IPS DF 6.9 (cell line): ENCODE measurements at regions not wholly inside any gene's neighbourhood (a gene's known extent, or its start where the extent isn't known, plus 50 kb on each side); places are given as distances from the start of the nearest gene placed in this dataset.
"Not testable (repeated sequence)": the region's sequence is repeated elsewhere in the genome, so short reads cannot be mapped to it uniquely, and the experiment has no call there.

Experiments
- DNase-seq: peaks from one replicate; pipeline ENCODE4 v3.0.0-alpha.2; 2013; ENCODE audit warnings: low read depth, low spot score
- H3K27ac ChIP-seq: one replicate; pipeline ENCODE4 v1.5.1; 2013; ENCODE audit warnings: low read length, control low read depth
- H3K27me3 ChIP-seq: 2 replicates; pipeline ENCODE4 v1.6.1; 2013; ENCODE audit warnings: mild to moderate bottlenecking, low read length; ENCODE audit not compliant: control insufficient read depth, insufficient read depth
- H3K36me3 ChIP-seq: 2 replicates; pipeline ENCODE4 v1.6.1; 2013; ENCODE audit warnings: low read length; ENCODE audit not compliant: control insufficient read depth, insufficient read depth
- H3K4me1 ChIP-seq: 2 replicates; pipeline ENCODE4 v1.6.1; 2013; ENCODE audit warnings: low read length; ENCODE audit not compliant: control insufficient read depth, insufficient read depth
- H3K4me3 ChIP-seq: 2 replicates; pipeline ENCODE4 v1.5.1; 2013; ENCODE audit warnings: mild to moderate bottlenecking, low read length
- H3K9me3 ChIP-seq: 2 replicates; pipeline ENCODE4 v1.6.1; 2013; ENCODE audit warnings: low read length, inconsistent platforms; ENCODE audit not compliant: control insufficient read depth, insufficient read depth
- WGBS: extraction: QIAGEN DNeasy Blood & Tissue Kit; methylation state at CpG from one replicate; pipeline ENCODE4 v1.1.7; 2013; ENCODE audit warnings: mixed read lengths, missing lambda C conversion rate; ENCODE audit not compliant: insufficient read length, insufficient coverage; 5-methylcytosine and 5-hydroxymethylcytosine counted together

DNA sequence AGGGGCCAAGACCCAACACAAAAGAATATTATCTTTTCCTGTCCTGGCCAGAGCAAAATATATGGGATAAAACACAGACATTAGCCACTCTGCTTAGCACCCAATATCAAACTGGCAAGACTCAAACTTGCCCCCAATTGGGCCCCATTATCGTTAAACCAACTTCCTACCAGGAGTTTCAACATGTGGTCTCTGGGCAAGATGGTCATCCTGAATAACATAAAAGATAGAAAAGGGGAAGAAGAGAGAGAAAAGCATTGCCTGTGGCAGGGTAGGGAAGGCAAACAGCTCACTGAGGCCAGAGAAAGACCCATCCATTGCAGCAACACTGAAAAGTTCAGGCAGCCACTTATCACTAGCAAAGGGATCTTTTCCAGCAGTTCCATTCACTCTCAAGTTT, 502.1 kb downstream of the KIF2B start:
- no peaks in the 10 kb centered on the region for H3K4me1 ChIP-seq
- DNase-seq: no peak
- H3K36me3 ChIP-seq: no peaks in the 10 kb centered on the region
- no CpG with 5 or more reads among the region's 1 CpG for WGBS
- H3K4me3 ChIP-seq: no peak overlapping the region
- H3K9me3 ChIP-seq: no peaks in the 10 kb centered on the region; the same call in 1 of the 2 replicates
- no peak overlapping the region for H3K27ac ChIP-seq
- H3K27me3 ChIP-seq: no peaks in the 10 kb centered on the region

DNA sequence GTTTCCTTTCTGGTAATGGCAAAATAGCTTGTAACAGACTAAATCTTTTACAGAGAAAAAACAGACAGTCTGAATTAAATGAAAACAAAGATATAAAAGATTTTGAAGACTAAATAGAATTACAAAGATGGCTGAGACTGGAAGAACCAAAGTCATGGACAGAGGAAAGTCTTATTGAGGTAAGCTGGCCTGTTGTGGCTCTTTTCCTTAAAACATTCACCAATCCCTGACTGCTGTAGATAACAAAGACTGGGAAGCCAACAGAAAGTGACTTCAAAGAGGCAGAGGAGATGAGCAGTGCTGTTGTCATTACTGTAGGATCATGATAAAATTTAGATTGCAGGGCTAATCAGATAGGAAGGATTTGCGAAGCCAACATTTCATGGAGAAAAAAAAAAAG, 517.0 kb downstream of the KIF2B start:
- Histone ChIP-seq H3K27me3 (no peaks in the 10 kb centered on the region), H3K9me3 (no peaks in the 10 kb centered on the region), H3K27ac (no peak overlapping the region), H3K4me1 (no peaks in the 10 kb centered on the region), H3K4me3 (no peak overlapping the region), H3K36me3 (no peaks in the 10 kb centered on the region)
- no peak for DNase-seq
- WGBS: no CpG with 5 or more reads among the region's 1 CpG

DNA sequence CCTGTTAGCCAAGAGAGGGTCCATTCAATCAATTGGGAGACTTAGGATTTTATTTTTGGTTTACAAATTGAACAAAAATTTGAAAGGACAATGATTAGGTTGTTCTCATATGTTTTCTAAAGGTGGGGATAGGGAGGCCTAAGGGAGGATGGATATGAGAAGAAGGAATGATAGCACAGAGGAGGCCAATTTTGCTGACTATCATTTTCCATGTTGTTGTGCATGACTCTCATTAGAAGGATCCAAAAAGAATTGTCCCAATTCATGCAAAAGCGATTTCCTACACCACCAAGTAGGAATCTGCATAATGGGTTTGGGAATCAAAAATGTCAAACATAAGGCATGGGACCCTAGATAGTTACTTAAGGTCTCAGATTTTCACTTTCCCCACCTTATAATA, 524.8 kb downstream of the KIF2B start:
- no CpG with 5 or more reads among the region's 1 CpG for WGBS
- Histone ChIP-seq H3K4me1 (no peaks in the 10 kb centered on the region), H3K9me3 (no peaks in the 10 kb centered on the region), H3K27ac (no peak overlapping the region), H3K36me3 (no peaks in the 10 kb centered on the region), H3K27me3 (no peaks in the 10 kb centered on the region), H3K4me3 (no peak overlapping the region)
- no peak for DNase-seq

DNA sequence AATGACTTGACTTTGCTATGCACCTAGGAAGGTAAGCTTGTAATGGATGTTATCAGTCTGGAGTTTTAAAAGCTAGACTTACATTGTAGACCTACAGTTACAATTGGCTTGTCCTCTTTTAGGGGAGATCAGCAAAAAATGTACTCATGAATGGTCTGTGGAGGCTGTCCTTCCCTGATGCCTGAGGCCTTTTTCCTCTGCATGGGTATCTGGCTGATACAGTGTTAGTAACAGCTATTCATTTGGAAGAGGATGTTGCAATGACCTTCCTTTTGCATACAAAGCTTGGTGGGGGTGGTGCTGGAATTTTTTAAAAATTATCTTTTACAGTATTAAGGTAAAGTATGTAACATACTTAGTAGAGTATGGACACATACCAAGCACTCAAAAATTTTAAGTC, 525.5 kb downstream of the KIF2B start:
- Histone ChIP-seq H3K36me3 (no peaks in the 10 kb centered on the region), H3K27ac (no peak overlapping the region), H3K4me3 (no peak overlapping the region), H3K4me1 (no peaks in the 10 kb centered on the region), H3K27me3 (no peaks in the 10 kb centered on the region), H3K9me3 (no peaks in the 10 kb centered on the region)
- DNase-seq: no peak

DNA sequence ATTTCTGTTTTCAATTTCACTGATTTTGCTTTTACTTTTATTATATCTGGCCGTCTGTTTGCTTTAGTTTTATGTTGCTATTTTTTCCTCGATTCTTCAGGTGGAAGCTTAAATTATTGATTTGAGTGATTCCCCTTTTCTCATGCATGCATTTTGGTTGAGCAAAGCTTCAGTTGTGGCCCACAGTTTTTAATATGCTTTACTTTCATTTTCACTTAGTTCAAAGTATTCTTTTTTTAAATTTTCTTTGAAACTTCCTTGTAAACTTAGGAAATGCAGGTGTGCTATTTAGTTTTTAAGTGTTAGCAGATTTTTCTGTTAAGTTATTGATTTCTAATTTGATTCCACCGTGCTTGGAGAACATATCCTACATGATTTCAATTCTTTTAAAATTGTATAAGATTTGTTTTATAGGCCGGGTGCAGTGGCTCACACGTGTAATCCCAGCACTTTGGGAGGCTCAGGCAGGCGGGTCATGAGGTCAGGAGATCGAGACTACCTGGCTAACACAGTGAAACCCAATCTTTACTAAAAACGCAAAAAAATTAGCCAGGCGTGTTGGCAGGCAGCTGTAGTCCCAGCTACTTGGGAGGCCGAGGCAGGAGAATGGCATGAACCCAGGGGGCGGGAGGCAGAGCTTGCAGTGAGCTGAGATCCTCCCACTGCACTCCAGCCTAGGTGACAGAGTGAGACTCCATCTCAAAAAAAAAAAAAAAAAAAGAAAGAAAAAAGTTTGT, 531.2 kb downstream of the KIF2B start:
- Histone ChIP-seq H3K27ac (no peak overlapping the region), H3K27me3 (no peaks in the 10 kb centered on the region), H3K4me3 (no peak overlapping the region), H3K36me3 (no peaks in the 10 kb centered on the region), H3K9me3 (no peaks in the 10 kb centered on the region; the same call in 1 of the 2 replicates), H3K4me1 (no peaks in the 10 kb centered on the region)
- no CpG with 5 or more reads among the region's 11 CpGs for WGBS
- DNase-seq: no peak

DNA sequence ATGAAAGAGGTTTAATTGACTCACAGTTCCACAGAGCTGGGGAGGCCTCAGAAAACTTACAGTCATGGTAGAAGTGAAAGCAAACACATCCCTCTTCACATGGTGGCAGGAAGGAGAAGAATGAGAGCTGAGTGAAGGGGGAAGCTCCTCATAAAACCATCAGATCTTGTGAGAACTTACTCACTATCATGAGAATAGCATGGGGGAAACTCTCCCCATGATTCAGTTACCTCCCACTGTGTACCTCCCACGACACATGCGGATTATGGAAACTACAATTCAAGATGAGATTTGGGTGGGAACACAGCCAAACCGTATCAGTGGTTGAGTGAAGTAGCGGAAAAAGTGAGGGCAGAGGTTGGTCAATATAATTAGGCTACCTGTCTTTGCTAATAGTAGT, 538.3 kb downstream of the KIF2B start:
- not testable (repeated sequence) for H3K9me3 ChIP-seq, H3K4me1 ChIP-seq, DNase-seq, H3K27me3 ChIP-seq, H3K36me3 ChIP-seq, H3K27ac ChIP-seq, H3K4me3 ChIP-seq
- no CpG with 5 or more reads among the region's 4 CpGs for WGBS

DNA sequence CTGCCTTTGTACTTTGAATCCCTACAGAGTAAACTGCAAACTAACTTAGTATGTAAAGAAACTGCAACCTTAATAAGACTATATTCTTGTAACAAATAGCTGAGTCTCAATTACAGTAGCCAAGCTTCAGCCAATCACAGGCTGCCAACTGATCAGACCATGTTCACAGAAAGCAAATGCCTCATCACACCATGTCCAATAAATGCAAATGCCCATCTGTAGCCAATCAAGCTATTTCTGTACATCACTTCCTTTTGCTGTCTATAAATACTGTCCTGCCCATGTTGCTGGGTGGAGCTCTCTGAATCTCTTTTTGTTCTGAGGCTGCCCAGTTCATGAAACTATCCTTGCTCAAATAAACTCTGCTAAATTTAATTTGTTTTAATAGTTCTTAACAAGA, 531.7 kb upstream of the TOM1L1 start:
- H3K27ac ChIP-seq: no peak overlapping the region
- H3K4me3 ChIP-seq: no peak overlapping the region
- no peaks in the 10 kb centered on the region for H3K4me1 ChIP-seq
- no peaks in the 10 kb centered on the region for H3K36me3 ChIP-seq
- H3K9me3 ChIP-seq: no peaks in the 10 kb centered on the region
- no peak for DNase-seq
- no peaks in the 10 kb centered on the region for H3K27me3 ChIP-seq

DNA sequence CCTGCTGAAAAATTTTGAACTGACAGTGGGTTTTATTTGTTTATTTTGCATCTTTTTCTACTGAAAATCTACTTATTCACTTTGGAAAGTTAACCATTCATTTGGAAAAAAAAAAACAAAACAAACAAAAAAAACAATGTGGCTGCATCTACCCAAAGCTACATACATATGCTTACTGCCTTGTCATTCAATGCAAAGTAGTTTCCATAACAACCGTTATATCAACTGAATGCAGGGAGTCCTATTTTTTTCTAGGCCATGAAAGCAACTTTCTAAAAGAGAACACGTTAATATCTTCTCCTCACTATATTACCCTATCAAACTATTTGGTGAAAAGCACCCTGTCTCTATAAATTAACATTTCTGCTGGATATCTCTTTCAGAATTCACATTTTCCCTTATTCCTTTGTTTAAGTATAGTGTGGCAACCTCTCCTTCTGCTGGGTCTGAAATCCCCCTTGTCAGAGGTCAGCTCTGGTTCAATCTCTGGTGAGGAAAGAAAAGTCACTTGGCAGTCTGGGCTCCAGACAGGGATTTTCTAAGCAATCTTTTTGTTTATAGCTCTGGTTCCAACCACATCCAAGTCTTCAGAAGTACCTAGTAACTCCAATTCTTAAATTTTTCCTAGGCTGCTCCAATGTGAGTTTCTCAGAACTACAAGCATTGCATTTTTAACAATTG, 528.4 kb upstream of the TOM1L1 start:
- Histone ChIP-seq H3K9me3 (no peaks in the 10 kb centered on the region), H3K4me1 (no peaks in the 10 kb centered on the region), H3K27ac (no peak overlapping the region), H3K4me3 (no peak overlapping the region), H3K27me3 (no peaks in the 10 kb centered on the region), H3K36me3 (no peaks in the 10 kb centered on the region)
- no peak for DNase-seq
- no CpG with 5 or more reads among the region's 2 CpGs for WGBS

DNA sequence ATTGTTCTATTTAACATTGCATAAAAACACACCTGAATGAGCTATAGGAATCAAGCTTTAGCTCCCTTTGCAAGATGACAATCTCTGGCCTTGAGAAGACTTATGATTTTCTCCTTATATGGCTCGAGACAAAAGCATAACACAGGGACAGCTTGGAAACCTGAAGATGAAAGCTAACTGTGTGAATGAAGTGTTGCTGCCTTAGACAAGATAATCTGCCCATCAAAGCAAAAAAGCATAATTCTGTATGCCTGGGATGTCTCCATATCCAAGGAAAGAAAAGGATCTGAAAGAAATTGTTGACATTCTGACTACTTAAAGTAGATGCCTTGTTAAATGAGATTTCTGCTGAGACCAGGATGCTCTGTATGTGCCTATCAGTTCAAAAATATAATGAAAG, 526.7 kb upstream of the TOM1L1 start:
- no peak overlapping the region for H3K27ac ChIP-seq
- H3K9me3 ChIP-seq: no peaks in the 10 kb centered on the region
- no peak for DNase-seq
- WGBS: no CpG with 5 or more reads among the region's 1 CpG
- H3K4me3 ChIP-seq: no peak overlapping the region
- no peaks in the 10 kb centered on the region for H3K27me3 ChIP-seq
- no peaks in the 10 kb centered on the region for H3K36me3 ChIP-seq
- H3K4me1 ChIP-seq: no peaks in the 10 kb centered on the region

DNA sequence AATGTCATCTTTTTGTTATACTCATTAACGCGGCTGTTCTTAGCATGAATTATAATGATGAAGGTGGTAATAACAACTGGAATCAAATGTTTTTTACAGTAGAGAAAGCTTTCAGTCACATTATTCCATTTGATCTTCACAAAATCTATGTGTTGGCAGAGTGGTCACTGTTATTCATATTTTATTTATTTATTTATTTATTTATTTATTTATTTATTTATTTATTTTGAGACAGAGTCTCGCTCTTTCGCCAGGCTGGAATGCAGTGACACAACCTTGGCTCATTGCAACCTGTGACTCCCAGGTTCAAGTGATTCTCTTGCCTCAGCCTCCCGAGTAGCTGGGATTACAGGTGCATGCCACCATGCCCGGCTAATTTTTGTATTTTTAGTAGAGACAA, 524.2 kb upstream of the TOM1L1 start:
- not testable (repeated sequence) for H3K9me3 ChIP-seq, DNase-seq, H3K27ac ChIP-seq, H3K27me3 ChIP-seq, H3K4me1 ChIP-seq, H3K36me3 ChIP-seq, H3K4me3 ChIP-seq
- WGBS: no CpG with 5 or more reads among the region's 6 CpGs

DNA sequence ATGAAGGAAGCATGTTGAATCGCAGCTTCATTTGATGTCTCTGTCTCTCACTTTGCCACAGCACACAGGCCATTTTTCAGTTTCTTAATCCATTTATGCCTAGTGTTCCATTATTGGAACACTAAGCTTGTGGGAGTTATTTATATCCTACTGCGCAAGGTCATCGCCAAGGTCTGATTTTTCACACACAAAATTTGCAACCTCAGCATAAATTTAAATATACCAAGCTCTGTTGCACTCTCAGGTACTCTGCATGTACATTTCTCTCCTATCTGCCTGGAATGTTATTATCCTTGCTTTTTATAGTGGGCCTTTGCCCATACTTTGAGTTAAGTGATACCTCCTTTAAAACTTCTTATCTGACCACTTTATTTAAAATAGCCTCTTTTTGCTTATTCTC, 519.2 kb upstream of the TOM1L1 start:
- Histone ChIP-seq H3K9me3 (no peaks in the 10 kb centered on the region), H3K27me3 (no peaks in the 10 kb centered on the region), H3K27ac (no peak overlapping the region), H3K4me1 (no peaks in the 10 kb centered on the region), H3K36me3 (no peaks in the 10 kb centered on the region), H3K4me3 (no peak overlapping the region)
- DNase-seq: no peak
- no CpG with 5 or more reads among the region's 3 CpGs for WGBS
